NCI-H2029 (cell line): ENCODE measurements at regions not wholly inside any gene's neighbourhood (a gene's known extent, or its start where the extent isn't known, plus 50 kb on each side); places are given as distances from the start of the nearest gene placed in this dataset.
"Not testable (repeated sequence)": the region's sequence is repeated elsewhere in the genome, so short reads cannot be mapped to it uniquely, and the experiment has no call there.

Experiments
- DNase-seq: peaks from one replicate; lab custom pipeline; 2025; lab: John Stamatoyannopoulos, UW

DNA sequence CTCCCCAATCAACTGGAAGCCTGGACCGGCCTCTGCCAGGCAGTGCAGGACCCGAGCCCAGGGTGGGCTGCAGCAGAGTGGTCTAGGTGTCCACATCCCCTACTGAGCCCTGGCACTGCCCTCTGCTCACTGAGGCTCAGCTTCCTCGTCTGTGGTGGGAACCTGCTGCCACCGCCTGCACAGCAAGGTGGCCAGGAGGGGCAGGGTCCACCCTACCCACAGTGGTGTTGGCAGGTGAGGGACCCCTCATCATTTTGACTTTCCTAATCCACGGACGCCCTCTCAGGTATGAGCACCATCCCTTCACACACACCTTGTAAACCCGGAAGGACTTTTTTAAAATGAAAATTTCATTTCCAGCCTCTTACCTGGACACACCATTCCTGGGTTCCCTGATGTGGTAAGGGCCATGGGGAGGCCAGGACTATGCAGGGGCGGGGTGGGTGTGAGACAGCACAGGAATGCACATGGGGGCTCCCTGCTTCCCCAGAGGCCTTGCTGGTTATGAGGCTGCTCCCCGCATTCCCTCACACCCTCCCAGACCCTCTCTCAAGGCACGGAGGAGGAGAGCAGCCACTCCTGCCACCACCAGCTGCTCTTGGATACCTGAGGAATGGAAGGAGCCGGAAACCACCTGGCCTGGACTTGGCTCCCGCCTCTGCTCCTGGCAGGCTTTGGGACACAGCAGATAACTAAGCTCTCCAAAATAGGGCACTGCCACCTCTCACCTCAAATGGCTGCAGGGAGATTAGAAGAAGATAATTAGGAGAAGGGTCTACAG is 185.9 kb upstream of the TPM1 start:
- DNase-seq, result no peak

GRCh38 chr15:62857411-62857853 is 185.1 kb upstream of the TPM1 start:
- DNase-seq, result no peak

GRCh38 chr15:62858343-62858742 is 184.2 kb upstream of the TPM1 start:
- no peak for DNase-seq

DNA sequence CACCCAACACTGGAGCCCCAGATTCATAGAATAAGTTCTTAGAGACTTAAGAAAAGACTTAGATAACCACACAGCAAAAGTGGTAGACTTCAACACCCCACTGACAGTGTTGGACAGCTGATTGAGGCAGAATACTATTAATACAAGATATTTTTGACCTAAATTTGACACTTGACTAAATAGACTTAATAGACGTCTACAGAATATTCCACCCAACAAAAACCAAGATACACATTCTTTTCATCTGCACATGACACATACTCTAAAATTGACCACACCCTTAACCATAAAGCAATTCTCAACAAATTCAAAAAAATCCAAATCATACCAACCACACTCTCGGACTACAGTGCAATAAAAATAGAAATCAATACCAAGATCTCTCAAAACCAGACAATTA is 179.8 kb upstream of the TPM1 start:
- DNase-seq, result no peak

DNA sequence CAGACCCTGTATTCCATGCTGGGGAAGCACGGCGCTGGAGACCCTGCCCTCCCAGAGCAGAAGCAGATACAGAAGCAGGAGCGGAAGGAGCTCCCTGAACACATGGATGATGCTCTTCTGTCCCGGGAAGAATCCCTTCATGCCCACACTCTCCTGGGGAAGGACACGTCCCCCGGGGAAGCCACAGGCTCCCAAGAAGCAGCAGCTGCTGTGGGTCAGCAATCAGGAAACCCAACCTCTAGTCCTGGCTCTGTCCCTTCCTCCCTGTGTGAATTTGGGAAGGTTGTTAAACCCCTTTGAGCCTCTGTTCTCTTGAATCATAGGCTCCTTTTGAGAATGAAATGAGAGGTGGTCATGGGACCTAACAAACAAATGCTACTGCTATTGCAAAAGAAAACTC is 176.2 kb upstream of the TPM1 start:
- no peak for DNase-seq

DNA sequence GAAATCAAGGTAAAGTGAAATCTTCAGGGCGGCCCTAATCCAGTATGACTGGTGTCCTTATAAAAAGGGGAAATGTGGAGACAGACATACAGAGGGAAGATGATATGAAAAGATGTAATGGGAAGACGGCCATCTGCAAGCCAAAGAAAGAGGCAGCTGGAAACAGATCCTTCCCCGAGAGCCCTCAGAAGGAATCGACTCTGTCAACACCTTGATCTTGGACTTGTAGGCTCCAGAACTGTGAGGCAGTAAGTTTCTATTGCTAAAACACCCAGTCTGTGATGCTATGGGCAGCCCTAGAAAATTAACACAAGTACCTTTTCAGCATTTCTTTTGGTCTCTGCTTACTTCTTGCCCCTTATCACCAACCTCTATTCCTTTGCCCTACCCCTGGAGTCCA is 174.7 kb upstream of the TPM1 start:
- DNase-seq, result no peak

DNA sequence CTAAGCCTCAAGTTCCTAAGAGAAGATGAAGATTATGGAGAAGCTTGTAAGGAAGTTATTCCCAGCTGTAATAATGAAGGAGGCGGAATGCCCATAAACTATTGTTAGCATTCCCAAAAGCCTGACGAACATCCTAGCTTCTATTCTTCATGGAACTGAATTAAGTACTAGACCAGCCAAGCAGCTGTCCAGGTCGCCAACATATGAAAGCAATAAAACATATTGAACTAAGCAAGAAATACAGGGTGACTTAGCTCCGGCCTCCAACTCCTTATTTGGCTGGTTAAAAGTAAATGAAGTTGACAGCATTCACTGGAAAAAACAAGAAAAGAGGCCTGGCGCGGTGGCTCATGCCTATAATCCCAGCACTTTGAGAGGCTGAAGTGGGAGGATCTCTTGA is 174.0 kb upstream of the TPM1 start:
- DNase-seq, result no peak

GRCh38 chr15:62869116-62869515 is 173.4 kb upstream of the TPM1 start:
- no peak for DNase-seq

DNA sequence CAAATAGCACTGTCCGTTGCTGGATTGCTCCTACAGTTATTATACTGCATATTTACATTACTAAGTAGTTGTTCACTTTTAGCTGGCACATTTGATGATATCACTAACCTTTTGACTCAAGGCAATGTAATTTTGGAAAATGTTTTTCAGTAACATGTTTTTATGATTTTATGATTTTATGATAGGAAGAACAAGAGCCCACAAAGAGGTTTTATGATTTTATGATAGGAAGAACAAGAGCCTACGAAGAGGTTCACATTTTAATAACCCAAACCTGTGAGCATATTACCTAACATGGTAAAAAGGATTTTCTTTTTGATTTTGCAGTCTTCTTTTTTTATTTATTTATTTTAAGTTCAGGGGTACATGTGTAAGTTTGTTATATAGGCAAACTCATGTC is 172.3 kb upstream of the TPM1 start:
- no peak for DNase-seq

DNA sequence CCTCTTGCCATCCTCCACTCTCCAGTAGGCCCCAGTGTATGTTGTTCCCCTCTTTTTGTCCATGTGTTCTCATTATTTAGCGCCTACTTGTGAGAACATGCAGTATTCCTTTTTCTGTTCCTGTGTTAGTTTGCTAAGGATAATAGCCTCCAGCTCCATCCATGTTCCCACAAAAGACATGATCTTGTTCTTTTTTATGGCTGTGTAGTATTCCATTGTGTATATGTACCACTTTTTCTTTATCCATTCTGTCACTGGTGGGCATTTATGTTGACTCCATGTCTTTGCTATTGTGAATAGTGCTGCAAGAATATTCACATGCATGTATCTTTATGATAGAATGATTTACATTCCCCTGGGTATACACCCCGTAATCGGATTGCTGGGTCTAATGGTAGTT is 171.8 kb upstream of the TPM1 start:
- DNase-seq, result not testable (repeated sequence)

GRCh38 chr15:62873203-62873602 is 169.3 kb upstream of the TPM1 start:
- no peak for DNase-seq

- no peak for DNase-seq
Measured at GRCh38 chr15:62874064-62874463, 168.5 kb upstream of the TPM1 start.

DNA sequence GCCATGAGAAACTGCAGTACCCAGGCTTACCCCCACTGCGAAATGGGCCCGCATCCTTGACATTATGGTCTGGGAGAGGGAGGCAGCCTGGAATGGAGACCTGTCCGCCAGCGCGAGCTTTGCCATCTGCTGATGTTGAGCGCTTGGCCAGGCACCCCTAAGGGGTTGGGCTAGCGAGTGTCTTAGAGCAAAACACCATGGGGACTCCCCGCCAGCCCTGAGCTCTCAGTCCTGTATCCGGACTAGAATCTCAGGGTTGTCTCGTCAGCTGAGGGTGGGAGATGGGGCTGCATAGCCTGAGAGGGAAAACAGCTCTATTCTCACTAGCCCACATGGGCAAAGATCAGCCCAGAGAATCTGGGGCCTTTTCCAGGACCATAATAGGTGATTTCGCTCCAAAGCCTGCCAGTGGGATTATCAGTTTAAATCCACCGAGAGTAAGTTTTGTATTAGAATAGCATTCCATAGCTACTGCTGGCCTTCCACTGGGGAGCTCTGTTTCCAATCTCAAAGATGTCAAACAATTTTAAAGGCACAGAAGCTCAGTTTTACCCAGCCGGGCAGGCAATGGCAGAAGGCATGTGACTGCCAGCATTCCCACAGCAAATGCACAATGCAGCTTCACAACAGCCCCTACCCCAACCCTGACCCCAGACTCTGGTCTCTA is 167.5 kb upstream of the TPM1 start:
- DNase-seq, result no peak

GRCh38 chr15:62875626-62876021 is 166.9 kb upstream of the TPM1 start:
- DNase-seq, result no peak

- DNase-seq, result peak; percentile 30
Measured at GRCh38 chr15:62877276-62877857, 165.2 kb upstream of the TPM1 start.

GRCh38 chr15:62878070-62878469 is 164.5 kb upstream of the TPM1 start:
- DNase-seq, result no peak

DNA sequence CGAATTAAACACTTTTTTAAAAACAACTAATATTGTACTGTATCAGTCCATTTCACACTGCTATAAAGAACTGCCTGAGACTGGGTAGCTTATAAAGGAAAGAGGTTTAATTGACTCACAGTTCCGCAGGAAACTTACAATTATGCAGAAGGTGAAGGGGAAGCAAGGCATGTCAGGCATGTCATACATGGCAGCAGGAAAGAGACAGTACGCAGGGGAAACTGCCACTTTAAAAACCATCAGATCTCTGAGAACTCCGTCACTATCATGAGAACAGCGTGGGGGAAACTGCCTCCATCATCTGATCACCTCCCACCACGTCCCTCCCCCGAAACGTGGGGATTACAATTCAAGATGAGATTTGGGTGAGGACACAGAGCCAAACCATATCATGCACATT is 162.8 kb upstream of the TPM1 start:
- DNase-seq, result no peak

- DNase-seq, result no peak
Measured at GRCh38 chr15:62880278-62880677, 162.3 kb upstream of the TPM1 start.

GRCh38 chr15:62881056-62881455 is 161.5 kb upstream of the TPM1 start:
- DNase-seq, result no peak

- no peak for DNase-seq
Measured at GRCh38 chr15:62883938-62884479, 158.5 kb upstream of the TPM1 start.

DNA sequence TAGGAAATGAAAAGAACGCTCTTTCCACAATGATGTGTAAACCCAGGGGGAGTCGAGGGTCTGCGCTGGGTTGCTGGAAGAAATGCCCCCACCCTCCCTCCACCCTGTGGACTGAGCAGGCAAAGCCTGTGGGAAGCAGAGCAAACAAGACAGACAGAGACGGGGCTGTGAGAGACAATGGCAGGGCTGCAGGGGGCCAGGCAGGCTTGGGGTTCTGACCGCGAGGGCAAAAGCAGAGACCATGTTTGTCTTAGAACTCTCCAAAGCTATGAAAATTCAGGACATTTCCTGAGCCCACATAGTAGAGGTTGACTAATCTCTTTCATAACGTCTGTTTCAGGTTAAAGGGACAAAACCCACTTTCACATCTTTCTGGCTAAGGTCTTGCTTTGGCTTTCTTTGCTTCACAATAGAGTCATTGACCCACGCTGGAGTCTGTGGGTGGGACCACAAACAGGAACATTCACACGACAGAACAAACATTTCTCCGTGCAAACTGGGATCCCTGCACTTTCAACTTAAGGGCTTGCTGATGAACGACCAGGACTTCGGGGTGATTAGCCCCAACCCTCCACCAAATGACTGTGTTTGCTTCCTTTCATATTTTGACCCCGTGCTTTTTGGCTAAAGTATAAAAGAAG is 156.0 kb upstream of the TPM1 start:
- DNase-seq, result no peak

GRCh38 chr15:62887113-62887570 is 155.4 kb upstream of the TPM1 start:
- no peak for DNase-seq
